ENCODE measurements at regions not wholly inside any gene's neighbourhood (a gene's known extent, or its start where the extent isn't known, plus 50 kb on each side); places are given as distances from the start of the nearest gene placed in this dataset.

GRCh38 chr1:82555501-82555900 is 754.8 kb downstream of the ADGRL2 start:
- no peak overlapping the region for H2AK9ac ChIP-seq (replicated peaks; ENCODE audit: low read depth, low read length, poor library complexity)
- H2BK5ac ChIP-seq (ENCODE audit: low read depth, low read length, poor library complexity, severe bottlenecking) = no peak overlapping the region
- ChIA-PET CTCF (no interaction called here), POLR2A (ENCODE audit: unreplicated experiment) (no interaction called here)
- in situ Hi-C loops (cut with MboI; ENCODE audit: low sequenced_read_pairs) (no loop called here), intact Hi-C loops (cut with micrococcal nuclease) (no loop called here), dilution Hi-C loops (cut with HindIII; ENCODE audit: low sequenced_read_pairs, unreplicated experiment) (no loop called here)
- no peak overlapping the region for H4K5ac ChIP-seq (ENCODE audit: low read depth, low read length)
- H2BK15ac ChIP-seq (ENCODE audit: low read depth, low read length) = no peak overlapping the region
- DNase-seq = no peak
- no peak for ATAC-seq (ENCODE audit: low read depth)
- H3K4ac ChIP-seq (ENCODE audit: low read depth, low read length) = no peak overlapping the region
- no peak overlapping the region for H3K4me3 ChIP-seq (ENCODE audit: insufficient read depth, low read depth, low read length)
- no peak overlapping the region for H3K9ac ChIP-seq (ENCODE audit: low read depth, low read length)
- H3K4me2 ChIP-seq (ENCODE audit: low read depth, low read length) = no peak overlapping the region
- no CpG with 5 or more reads among the region's 1 CpG for WGBS, 2 experiments (ENCODE audit: extremely low coverage in 2 of 2, insufficient read length in 1 of 2)
- no peak overlapping the region for H3K56ac ChIP-seq (ENCODE audit: extremely low read depth, insufficient read depth, low read length)
- no peaks in the 10 kb centered on the region for H3K27me3 ChIP-seq (ENCODE audit: control insufficient read depth, insufficient read depth, low read length)
- no peaks in the 10 kb centered on the region for H3K79me1 ChIP-seq (ENCODE audit: low read depth in 1 of 2, low read length in 2 of 2)
- H3K27ac ChIP-seq (ENCODE audit: insufficient read depth, low read length) = no peak overlapping the region
- TF ChIP-seq BHLHE40 (IDR thresholded peaks at IDR 0.05; ENCODE audit: low read depth, low read length) (no peak), CTCF (conservative IDR thresholded peaks at IDR 0.05; ENCODE audit: low read depth, low read length) (no peak), FOS (IDR thresholded peaks at IDR 0.05; ENCODE audit: low read depth, low read length) (no peak), CEBPB (IDR thresholded peaks at IDR 0.05; ENCODE audit: low read depth, low read length) (no peak), NFE2L2 (IDR thresholded peaks at IDR 0.05; ENCODE audit: low read depth, low read length) (no peak), SMC3 (IDR thresholded peaks at IDR 0.05; ENCODE audit: low read depth, low read length) (no peak), MXI1 (IDR thresholded peaks at IDR 0.05; ENCODE audit: borderline replicate concordance, low read depth, low read length) (no peak), MAZ (IDR thresholded peaks at IDR 0.05; ENCODE audit: borderline replicate concordance, low read depth, low read length) (no peak), RFX5 (IDR thresholded peaks at IDR 0.05; ENCODE audit: low read depth, low read length) (no peak), ELK1 (IDR thresholded peaks at IDR 0.05; ENCODE audit: borderline replicate concordance, low read depth, low read length) (no peak), RCOR1 (IDR thresholded peaks at IDR 0.05; ENCODE audit: insufficient replicate concordance, low read length) (no peak), MAFK (IDR thresholded peaks at IDR 0.05; ENCODE audit: low read depth, low read length) (no peak), CHD1 (IDR thresholded peaks at IDR 0.05; ENCODE audit: low read depth, low read length) (no peak), POLR2A (IDR thresholded peaks at IDR 0.05; ENCODE audit: low read depth, low read length) (no peak), RAD21 (IDR thresholded peaks at IDR 0.05; ENCODE audit: low read length) (no peak), USF2 (IDR thresholded peaks at IDR 0.05; ENCODE audit: low read depth, low read length) (no peak)
- peaks cover 2% of the 10 kb centered on the region; the same call in 1 of the 2 replicates for H3K9me3 ChIP-seq (ENCODE audit: control insufficient read depth, insufficient read depth, low read length)
- no TSS peak for BruUV-seq (replicated peaks)
- H3K36me3 ChIP-seq (ENCODE audit: control insufficient read depth, insufficient read depth, low read length) = no peaks in the 10 kb centered on the region
- no peaks in the 10 kb centered on the region for H4K20me1 ChIP-seq (ENCODE audit: insufficient read depth, low read length)
- H2AFZ ChIP-seq (replicated peaks; ENCODE audit: low read length, poor library complexity) = no peak overlapping the region
- H3K14ac ChIP-seq (replicated peaks; ENCODE audit: low read depth, low read length) = no peak overlapping the region
- no peak overlapping the region for H4K8ac ChIP-seq (ENCODE audit: low read depth in 2 of 2, low read length in 2 of 2)
- no peaks in the 10 kb centered on the region for H3K9me1 ChIP-seq (ENCODE audit: insufficient read depth, low read length)
- H2BK120ac ChIP-seq (ENCODE audit: low read depth, low read length) = no peak overlapping the region
- no peak overlapping the region for H2AK5ac ChIP-seq (ENCODE audit: low read depth, low read length)
- H2BK20ac ChIP-seq (ENCODE audit: low read depth, low read length) = no peak overlapping the region
- no peak overlapping the region for H3K23ac ChIP-seq (ENCODE audit: low read depth, low read length)
- H3K18ac ChIP-seq (ENCODE audit: low read depth, low read length) = no peak overlapping the region
- no peaks in the 10 kb centered on the region for H3K4me1 ChIP-seq (ENCODE audit: control insufficient read depth, insufficient read depth, low read length)
- no peak overlapping the region for H4K91ac ChIP-seq (ENCODE audit: insufficient read depth, low read depth, low read length)
